GM18517 (cell line): ENCODE measurements at regions not wholly inside any gene's neighbourhood (a gene's known extent, or its start where the extent isn't known, plus 50 kb on each side); places are given as distances from the start of the nearest gene placed in this dataset.

ENCODE experiments used
- ATAC-seq: cut with Tn5 transposase; IDR thresholded peaks from one replicate; pipeline ENCODE4 v1.9.1; 2021; ENCODE audit warnings: mild to moderate bottlenecking, moderate library complexity; ENCODE audit not compliant: unreplicated experiment

DNA sequence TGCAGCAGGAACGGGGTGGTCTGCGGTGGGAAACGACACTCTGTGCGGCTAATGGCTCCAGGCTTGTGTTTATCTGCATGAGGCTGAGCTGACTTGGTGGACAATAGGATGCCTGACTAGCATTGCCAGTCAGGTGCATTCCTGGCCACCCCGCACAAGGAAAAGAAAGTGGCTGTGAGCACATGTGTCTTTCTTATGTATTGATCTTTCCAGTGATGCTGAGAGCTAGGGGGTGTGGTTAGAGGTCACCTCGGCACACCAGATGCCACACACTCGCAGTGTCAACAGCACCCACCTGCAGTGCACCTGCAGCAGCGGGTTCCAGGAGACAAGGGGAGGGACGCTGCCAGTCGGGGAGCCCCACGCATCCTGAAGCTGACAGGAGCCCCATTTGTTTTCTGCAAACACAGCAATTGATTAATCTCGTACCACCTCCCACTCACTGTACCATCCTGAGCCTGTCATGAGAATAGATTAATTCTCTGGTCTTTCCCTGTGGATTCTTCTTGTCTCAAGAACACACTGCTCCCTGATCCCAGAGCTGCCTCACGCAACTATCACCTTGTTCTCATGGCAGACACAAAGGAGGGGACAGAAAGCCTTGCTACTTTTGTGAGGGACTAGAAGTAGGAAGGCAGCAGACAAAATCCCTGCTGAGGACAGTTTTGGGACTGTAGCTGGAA lies 251.7 kb upstream of the WWC1 start:
- ATAC-seq, result no peak

GRCh38 chr5:168041583-168041982 lies 249.9 kb upstream of the WWC1 start:
- ATAC-seq, result no peak

- ATAC-seq, result no peak
These were observed 249.0 kb upstream of the WWC1 start for GRCh38 chr5:168042284-168043068.

DNA sequence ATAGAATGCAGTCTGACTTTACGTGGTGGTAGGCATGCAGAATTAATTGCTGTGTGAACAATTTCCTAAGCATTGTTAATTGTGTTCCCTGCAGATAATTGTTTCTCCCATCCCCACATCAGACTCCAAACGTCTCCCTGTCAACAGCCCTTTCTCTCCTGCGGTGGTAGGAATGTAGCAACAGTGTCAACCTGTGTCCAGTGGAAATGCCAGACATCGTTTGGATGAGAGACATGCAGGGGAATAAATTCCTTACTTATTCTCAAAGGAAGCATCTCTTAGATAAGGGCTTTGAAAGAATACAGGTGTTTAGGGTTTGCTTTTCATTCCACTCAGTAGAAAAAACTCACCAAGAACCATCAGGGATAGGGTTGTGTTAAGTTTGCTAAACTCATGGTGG lies 245.3 kb upstream of the WWC1 start:
- ATAC-seq, result no peak

GRCh38 chr5:168047043-168047668 lies 244.3 kb upstream of the WWC1 start:
- ATAC-seq, result peak; percentile 65

GRCh38 chr5:168047669-168048111 lies 243.8 kb upstream of the WWC1 start:
- no peak for ATAC-seq

GRCh38 chr5:168048486-168048885 lies 243.0 kb upstream of the WWC1 start:
- no peak for ATAC-seq

GRCh38 chr5:168052686-168053085 lies 238.8 kb upstream of the WWC1 start:
- no peak for ATAC-seq

GRCh38 chr5:168054091-168054490 lies 237.4 kb upstream of the WWC1 start:
- ATAC-seq, result no peak

DNA sequence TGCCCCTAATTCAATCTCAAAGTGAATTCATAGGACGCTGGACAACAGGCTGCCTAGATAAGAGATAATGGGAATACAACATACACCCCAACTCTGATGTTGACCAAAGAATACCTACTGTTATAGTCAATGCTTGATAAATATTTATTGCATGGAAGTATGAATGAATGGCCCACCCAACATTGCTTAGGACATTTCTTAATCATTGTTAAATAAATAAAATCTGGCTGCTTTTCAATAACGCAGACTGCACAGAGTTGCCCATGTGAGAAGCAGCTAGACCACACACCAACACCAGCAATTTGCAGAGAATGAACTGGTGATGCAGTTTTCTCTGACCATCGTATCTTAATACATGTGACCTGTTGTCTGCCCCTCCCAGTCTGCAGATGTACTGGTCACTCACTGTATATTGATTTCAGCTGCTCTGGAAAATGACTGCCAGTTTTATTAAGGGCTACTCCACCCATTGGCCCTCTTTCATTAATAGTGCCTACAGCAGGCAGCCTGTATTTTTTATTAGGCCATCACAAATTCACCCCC lies 236.2 kb upstream of the WWC1 start:
- ATAC-seq, result no peak

GRCh38 chr5:168055961-168056360 lies 235.5 kb upstream of the WWC1 start:
- no peak for ATAC-seq

- ATAC-seq, result no peak
These were observed 234.8 kb upstream of the WWC1 start for GRCh38 chr5:168056499-168057182.

- no peak for ATAC-seq
These were observed 233.5 kb upstream of the WWC1 start for GRCh38 chr5:168057905-168058304.

DNA sequence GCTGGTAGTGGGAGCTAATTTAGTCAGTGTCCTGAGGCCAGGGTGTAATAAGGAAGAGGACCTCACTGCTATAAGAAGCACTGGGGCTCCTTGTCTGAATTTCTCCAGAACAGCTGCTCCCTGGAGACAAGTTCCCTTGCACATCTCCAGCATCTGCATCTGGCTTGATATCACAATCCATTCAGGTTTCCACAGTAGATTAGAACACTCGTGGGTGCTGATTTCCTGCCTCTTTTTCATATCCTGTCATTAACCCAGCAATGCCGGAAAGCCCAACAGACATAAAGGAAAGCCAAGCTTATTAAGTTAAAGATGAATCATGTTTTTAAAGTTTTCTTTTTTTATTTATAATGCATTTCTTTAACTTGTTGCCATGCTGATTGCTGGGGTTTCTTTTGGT lies 232.3 kb upstream of the WWC1 start:
- ATAC-seq, result no peak

DNA sequence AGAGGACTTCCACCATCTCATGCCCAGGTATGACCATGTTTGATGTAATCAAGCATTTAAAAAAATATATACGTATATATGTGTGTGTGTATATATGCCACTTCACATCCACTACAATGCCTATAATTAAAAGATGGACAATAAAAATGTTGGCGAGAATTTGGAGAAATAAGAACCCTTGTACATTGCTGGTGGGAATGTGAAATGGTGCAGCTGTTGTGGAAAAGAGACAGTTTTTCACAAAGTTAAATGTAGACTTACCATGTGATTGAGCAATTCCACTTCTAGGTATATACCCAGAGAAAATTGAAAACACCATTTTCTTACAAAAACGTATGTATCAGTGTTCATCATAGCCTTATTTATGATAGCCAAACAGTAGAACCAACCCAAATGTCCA lies 229.2 kb upstream of the WWC1 start:
- ATAC-seq, result no peak

DNA sequence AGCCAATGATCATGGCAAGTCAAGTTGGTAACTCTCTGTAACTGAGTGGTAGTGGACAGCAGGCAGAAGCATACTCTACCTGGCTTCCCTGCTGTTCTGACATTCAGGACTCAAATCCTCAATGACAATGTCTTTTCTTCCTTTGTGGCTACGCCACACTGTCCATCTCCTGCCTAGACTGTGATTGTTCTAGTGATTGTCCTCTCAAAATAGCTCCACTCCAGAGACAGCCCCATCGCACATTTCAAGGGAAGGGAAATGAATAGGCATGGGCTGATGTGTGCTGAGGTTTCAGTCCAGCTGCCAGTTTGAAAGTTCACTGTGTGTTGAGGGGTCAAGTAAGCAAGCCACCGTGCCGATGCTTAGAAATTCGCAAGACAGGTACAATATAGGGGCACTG lies 227.0 kb upstream of the WWC1 start:
- ATAC-seq, result no peak

- ATAC-seq, result no peak
These were observed 226.4 kb upstream of the WWC1 start for GRCh38 chr5:168064933-168065622.

- ATAC-seq, result no peak
These were observed 224.8 kb upstream of the WWC1 start for GRCh38 chr5:168066536-168067208.

DNA sequence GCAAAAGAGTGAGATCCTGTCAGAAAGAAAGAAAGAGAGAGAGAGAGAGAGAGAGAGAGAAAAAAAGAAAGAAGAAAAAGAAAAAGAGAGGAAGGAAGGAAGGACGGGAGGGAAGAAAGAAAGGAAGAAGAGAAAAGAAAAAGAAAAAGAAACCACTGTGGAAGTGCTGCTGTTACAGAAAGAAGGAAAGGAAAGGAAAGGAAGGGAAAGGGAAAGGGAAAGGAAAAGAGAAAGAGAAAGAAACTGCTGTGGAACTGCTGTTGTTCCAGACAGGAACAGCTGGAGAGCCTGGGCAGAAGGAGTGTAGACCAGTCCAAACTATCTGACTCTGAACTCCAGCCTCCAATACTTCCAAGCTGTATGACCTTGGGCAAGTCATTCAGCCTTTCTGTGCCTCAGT lies 220.7 kb upstream of the WWC1 start:
- no peak for ATAC-seq

DNA sequence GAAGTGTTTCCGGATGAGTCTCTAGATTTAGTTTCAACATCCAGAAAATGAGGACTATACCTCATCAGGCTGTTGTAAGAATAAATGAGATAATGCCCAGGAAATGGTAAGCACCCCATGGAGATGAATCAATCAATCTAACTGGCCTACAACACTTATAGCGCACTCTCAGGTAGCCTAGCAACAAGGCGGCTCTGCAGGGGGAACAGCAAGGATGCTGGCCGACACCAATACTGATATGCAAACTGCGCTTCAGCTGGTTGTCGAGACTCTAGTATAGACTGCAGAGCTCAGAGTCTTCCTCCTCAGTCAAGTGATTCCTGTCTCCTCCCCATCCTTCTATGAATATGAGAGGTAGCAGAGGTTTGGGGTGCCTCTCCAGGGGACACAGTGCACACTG lies 218.8 kb upstream of the WWC1 start:
- no peak for ATAC-seq
